LoVo (cell line): ENCODE measurements at regions not wholly inside any gene's neighbourhood (a gene's known extent, or its start where the extent isn't known, plus 50 kb on each side); places are given as distances from the start of the nearest gene placed in this dataset.

Experiments
- DNase-seq: peaks from one replicate; pipeline ENCODE4 v3.0.0-alpha.2; 2016; ENCODE audit warnings: low spot score

GRCh38 chr2:41934329-41934958, 113.4 kb upstream of the PKDCC start:
- DNase-seq, result no peak

GRCh38 chr2:41935002-41935401, 112.8 kb upstream of the PKDCC start:
- no peak for DNase-seq

GRCh38 chr2:41935825-41936224, 112.0 kb upstream of the PKDCC start:
- DNase-seq, result no peak

- no peak for DNase-seq
These were observed 110.9 kb upstream of the PKDCC start for GRCh38 chr2:41936771-41937463.

GRCh38 chr2:41937464-41937906, 110.3 kb upstream of the PKDCC start:
- no peak for DNase-seq

- DNase-seq, result no peak
These were observed 109.7 kb upstream of the PKDCC start for GRCh38 chr2:41937921-41938708.

GRCh38 chr2:41940060-41940744, 107.6 kb upstream of the PKDCC start:
- DNase-seq, result no peak

- no peak for DNase-seq
These were observed 107.1 kb upstream of the PKDCC start for GRCh38 chr2:41940745-41941063.

- DNase-seq, result no peak
These were observed 106.0 kb upstream of the PKDCC start for GRCh38 chr2:41941831-41942230.

GRCh38 chr2:41942278-41942677, 105.5 kb upstream of the PKDCC start:
- DNase-seq, result no peak

- no peak for DNase-seq
These were observed 104.7 kb upstream of the PKDCC start for GRCh38 chr2:41943159-41943558.

- no peak for DNase-seq
These were observed 103.5 kb upstream of the PKDCC start for GRCh38 chr2:41944220-41944880.

GRCh38 chr2:41947701-41948396, 100.0 kb upstream of the PKDCC start:
- no peak for DNase-seq

- DNase-seq, result no peak
These were observed 99.4 kb upstream of the PKDCC start for GRCh38 chr2:41948397-41948763.

- no peak for DNase-seq
These were observed 98.5 kb upstream of the PKDCC start for GRCh38 chr2:41949091-41949882.

GRCh38 chr2:41949883-41950665, 97.7 kb upstream of the PKDCC start:
- no peak for DNase-seq

- no peak for DNase-seq
These were observed 97.2 kb upstream of the PKDCC start for GRCh38 chr2:41950666-41950960.

GRCh38 chr2:41954304-41955291, 93.2 kb upstream of the PKDCC start:
- no peak for DNase-seq
